ENCODE measurements at regions not wholly inside any gene's neighbourhood (a gene's known extent, or its start where the extent isn't known, plus 50 kb on each side); places are given as distances from the start of the nearest gene placed in this dataset.

DNA sequence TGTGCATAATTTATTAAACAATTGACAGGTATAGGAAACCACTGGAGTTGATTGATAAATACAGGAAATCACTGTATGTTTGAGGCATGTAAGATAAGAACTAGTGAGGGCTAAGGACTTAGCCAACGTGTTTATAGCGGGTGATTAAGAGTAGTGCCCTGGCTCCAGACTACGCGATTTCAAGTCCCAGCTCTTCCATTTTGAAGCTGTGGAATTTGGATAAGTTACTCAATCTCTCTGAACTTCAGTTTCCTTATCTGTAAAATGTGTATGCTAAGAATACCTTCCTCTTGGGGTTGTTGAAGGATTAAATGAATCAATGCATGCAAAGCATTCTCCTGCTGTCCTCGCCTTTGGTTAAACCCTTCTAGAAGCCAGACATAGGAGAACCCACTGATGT, 143.3 kb upstream of the GJB5 start:
- H3K4me3 ChIP-seq (ENCODE audit: low read depth, low read length), result no peak overlapping the region
- DNase-seq (ENCODE audit: low read depth), result no peak
- TF ChIP-seq, protein P1, sequence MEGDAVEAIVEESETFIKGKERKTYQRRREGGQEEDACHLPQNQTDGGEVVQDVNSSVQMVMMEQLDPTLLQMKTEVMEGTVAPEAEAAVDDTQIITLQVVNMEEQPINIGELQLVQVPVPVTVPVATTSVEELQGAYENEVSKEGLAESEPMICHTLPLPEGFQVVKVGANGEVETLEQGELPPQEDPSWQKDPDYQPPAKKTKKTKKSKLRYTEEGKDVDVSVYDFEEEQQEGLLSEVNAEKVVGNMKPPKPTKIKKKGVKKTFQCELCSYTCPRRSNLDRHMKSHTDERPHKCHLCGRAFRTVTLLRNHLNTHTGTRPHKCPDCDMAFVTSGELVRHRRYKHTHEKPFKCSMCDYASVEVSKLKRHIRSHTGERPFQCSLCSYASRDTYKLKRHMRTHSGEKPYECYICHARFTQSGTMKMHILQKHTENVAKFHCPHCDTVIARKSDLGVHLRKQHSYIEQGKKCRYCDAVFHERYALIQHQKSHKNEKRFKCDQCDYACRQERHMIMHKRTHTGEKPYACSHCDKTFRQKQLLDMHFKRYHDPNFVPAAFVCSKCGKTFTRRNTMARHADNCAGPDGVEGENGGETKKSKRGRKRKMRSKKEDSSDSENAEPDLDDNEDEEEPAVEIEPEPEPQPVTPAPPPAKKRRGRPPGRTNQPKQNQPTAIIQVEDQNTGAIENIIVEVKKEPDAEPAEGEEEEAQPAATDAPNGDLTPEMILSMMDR (IDR thresholded peaks at IDR 0.05; ENCODE audit: insufficient read depth, low read depth, low read length), result no peak

DNA sequence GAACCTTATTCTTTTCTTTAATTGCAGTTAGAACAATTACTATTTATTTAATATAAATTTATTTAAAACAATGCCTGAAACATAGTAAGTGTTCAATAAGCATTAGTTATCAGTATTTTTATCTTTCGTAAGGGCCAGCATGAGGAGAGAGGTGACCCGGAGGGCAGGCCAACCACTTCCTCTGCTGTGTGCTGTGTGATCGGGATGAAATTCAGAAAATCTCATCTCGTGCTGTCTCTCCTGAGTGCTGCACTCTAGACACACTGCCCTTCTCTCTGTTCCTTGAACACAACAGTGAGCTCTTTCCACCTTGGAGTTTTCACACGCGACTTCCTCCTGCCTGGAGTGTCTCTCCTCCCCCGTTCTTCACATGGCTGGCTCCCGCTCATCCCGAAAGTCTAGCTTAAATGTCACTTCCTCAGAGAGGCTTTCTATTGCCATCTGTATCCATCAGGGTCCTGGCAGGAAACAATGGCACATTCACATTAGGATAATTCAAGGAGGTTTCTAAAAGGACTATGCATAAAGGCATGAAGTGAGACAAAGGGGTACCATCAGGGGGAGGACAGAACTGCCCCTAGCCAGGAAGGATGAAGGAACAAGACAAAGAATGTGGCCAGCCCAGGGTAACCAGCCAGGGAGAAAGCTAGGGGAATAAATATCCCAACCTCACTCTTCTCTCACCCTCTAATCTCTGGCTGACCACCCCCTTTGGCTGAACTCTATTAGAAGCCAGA, 142.6 kb upstream of the GJB5 start:
- no peak for DNase-seq (ENCODE audit: low read depth)
- H3K4me3 ChIP-seq (ENCODE audit: low read depth, low read length), result no peak overlapping the region
- TF ChIP-seq, protein P1 (IDR thresholded peaks at IDR 0.05; ENCODE audit: insufficient read depth, low read depth, low read length), result no peak

DNA sequence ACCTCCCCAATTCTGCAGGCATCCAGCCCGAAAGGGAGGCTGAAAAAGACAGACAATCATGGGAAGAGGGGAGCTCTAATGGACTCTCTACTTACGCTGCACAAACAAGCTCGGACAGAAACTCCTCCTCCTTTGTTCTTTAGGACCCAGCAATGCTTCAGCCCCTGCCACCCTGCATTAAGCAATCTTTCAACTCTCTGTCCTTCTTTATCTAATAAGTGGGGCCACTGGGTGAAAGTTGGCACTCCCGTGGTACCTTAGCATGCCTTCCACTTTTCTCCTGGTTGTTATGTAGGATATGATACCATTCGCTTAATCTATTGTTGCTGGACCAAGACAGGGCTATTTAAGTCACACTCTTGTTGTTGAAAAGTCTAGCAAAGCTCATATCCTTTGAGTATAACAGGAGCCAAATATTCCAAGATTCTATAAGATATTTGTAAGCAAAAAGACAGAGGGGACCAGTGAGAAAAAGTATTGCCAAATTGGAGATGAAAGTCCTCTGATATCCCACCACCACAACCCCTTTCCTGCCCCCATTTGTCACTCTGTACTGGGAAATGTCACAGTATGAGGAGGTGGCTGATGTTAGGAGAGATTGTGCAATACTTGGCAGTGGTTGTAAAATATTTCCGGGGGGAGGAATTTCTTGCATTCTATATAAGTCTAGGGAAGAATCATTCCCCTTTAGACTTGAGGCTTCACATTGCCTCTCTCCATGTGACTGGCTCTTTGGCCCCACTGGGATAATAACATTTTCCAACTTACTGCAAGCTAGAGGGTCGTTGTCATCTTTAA, 137.3 kb upstream of the GJB5 start:
- no peak overlapping the region for H3K4me3 ChIP-seq (ENCODE audit: low read depth, low read length)
- no peak for DNase-seq (ENCODE audit: low read depth)
- TF ChIP-seq, protein P1 (IDR thresholded peaks at IDR 0.05; ENCODE audit: insufficient read depth, low read depth, low read length), result no peak

DNA sequence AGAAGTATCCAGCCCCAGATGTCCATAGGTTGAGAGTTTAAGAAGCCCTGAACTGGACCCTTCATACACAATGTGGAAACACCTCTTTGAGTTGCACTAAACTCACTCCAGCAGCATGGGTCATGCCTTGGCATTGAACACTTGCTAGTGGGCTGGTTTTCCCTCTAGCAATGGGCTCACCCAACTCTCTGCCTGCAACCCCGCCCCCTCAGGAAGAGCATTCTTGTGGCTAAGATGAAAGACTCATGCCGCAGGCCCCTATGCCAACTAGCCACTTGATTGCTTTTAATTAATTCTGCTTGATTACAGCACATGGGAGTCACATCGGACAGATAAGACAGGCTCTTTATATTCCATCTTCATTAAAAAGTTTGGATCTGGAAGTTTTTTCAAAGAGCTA, 136.5 kb upstream of the GJB5 start:
- no peak overlapping the region for H3K4me3 ChIP-seq (ENCODE audit: low read depth, low read length)
- TF ChIP-seq, protein P1 (IDR thresholded peaks at IDR 0.05; ENCODE audit: insufficient read depth, low read depth, low read length), result no peak
- no peak for DNase-seq (ENCODE audit: low read depth)

DNA sequence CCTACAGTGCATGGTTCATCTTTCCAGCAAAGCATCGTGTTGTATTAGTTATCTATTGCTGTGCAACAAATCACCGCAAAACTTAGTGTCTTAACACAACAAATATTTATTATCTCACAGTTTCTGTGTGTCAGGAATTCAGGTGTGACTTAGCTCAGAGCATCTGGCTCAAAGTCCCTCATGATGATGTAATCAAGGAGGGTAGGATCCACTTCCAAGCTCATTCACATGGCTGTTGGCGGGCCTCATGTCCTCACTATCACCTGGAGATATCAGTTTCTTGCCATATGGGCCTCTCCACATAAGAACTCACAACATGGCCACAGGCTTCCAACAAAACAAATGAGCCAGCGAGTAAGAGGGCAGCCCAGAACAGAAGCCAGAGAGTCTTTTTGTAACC, 135.6 kb upstream of the GJB5 start:
- no peak for DNase-seq (ENCODE audit: low read depth)
- TF ChIP-seq, protein P1 (IDR thresholded peaks at IDR 0.05; ENCODE audit: insufficient read depth, low read depth, low read length), result no peak
- H3K4me3 ChIP-seq (ENCODE audit: low read depth, low read length), result no peak overlapping the region

DNA sequence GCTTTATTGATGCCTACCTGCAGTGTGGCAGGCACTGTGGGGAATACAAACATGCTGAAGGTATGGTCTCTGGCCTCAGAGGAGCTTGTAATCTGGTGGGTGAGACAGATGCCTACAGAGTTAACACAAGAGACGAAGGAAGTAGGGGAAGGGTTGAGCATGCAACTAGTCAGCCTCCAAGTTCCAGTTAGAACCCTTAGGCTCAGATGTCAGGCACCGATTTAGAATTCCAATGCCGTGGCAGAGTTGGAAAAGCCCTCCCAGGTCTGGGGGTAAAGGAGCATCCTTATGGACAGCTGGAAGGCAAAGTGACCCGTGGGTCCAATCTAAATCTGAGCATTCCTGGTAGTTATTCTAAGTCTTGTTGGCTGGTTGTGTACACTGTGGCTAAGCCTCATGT, 132.9 kb upstream of the GJB5 start:
- DNase-seq (ENCODE audit: low read depth), result no peak
- no peak overlapping the region for H3K4me3 ChIP-seq (ENCODE audit: low read depth, low read length)
- TF ChIP-seq, protein P1 (IDR thresholded peaks at IDR 0.05; ENCODE audit: insufficient read depth, low read depth, low read length), result no peak

All from fibroblast of villous mesenchyme (primary cell).